Choroid plexus epithelial cell (primary cell): ENCODE measurements at regions not wholly inside any gene's neighbourhood (a gene's known extent, or its start where the extent isn't known, plus 50 kb on each side); places are given as distances from the start of the nearest gene placed in this dataset.
A peak's percentile ranks its signal among the peaks of the same experiment; 100 is the strongest.

Experiments used
- DNase-seq: peaks from one replicate; pipeline ENCODE4 v3.0.0-alpha.2; 2010; ENCODE audit warnings: low read depth
- H3K4me3 ChIP-seq: 2 replicates; pipeline ENCODE4 v1.5.1; 2011; ENCODE audit warnings: low read depth, mild to moderate bottlenecking, control low read depth, low read length, moderate library complexity
- TF ChIP-seq, protein P1 (sequence below): conservative IDR thresholded peaks from 2 replicates; pipeline ENCODE4 v1.5.1; 2011; ENCODE audit warnings: low read depth, mild to moderate bottlenecking, control low read depth, inconsistent platforms, low read length, moderate library complexity

DNA sequence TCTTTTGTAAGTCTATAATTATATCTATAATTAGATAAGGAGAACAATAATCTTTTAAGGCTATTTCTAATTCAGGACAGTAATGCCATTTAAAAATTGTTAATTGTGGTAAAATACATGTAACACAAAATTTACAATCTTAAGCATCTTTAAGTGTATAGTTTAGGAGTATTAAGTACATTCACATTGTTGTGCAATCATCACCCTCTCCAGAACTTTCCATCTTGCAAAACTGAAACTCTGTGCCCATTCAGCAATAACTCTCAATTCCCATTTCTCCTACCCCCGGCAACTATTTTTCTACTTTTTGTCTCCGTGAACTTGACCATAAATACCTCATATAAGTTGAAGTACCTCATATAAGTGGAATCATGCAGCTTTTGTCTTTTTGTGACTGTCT lies 93.9 kb upstream of the KCNA3 start:
- no peak for DNase-seq
- H3K4me3 ChIP-seq = no peak overlapping the region
- TF ChIP-seq, protein P1, sequence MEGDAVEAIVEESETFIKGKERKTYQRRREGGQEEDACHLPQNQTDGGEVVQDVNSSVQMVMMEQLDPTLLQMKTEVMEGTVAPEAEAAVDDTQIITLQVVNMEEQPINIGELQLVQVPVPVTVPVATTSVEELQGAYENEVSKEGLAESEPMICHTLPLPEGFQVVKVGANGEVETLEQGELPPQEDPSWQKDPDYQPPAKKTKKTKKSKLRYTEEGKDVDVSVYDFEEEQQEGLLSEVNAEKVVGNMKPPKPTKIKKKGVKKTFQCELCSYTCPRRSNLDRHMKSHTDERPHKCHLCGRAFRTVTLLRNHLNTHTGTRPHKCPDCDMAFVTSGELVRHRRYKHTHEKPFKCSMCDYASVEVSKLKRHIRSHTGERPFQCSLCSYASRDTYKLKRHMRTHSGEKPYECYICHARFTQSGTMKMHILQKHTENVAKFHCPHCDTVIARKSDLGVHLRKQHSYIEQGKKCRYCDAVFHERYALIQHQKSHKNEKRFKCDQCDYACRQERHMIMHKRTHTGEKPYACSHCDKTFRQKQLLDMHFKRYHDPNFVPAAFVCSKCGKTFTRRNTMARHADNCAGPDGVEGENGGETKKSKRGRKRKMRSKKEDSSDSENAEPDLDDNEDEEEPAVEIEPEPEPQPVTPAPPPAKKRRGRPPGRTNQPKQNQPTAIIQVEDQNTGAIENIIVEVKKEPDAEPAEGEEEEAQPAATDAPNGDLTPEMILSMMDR = no peak

DNA sequence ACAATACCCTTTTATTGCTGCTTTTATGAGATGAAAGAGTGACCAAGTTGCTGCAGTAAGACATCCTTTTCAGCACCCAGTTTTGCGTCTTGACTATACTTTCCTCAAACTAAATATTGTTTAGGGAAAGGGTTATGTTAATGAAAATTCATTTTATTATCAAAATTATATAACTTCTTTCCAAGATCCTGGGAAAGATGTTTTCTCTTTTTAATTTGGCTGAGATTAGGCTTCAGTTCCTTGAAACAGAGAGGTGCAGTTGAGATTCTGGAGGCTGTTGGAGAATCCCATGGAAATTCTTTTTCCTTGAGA lies 91.6 kb upstream of the KCNA3 start:
- DNase-seq = no peak
- TF ChIP-seq, protein P1 = no peak

DNA sequence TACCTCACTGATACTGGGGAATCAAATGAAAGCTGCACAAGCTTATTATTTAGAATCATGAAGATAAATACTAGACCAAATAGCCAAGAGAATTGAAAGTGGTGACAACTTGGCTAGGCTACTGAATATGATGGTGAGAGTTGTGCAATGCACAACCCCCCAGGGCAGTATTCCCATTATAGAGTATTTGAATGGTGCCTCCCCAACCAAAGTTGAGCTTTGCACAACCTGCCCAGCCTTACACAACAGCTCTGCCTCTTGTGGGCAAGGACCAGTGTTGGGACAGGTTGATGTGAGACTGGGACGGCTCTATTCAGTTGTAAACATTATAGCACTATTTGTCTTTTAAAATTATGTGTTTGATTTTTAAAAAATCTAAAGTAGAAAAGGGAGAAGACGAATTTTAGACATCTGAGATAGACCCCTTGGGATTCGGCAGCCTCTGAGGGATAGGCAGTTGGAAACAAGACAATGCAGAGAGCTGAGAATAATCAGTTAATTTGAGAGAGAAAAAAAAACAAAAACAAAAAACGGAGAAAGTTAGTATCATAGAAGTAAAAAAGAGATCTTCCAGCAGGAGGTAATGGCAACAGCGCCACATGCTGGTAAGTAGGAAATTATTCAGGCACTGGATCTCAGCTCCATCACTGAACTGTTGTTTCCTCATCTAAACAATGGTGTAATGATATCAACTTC lies 91.0 kb upstream of the KCNA3 start:
- TF ChIP-seq, protein P1 = peak; percentile 83

More for the DNA sequence above, 91.6 kb upstream of the KCNA3 start:
- no peak overlapping the region for H3K4me3 ChIP-seq

DNA sequence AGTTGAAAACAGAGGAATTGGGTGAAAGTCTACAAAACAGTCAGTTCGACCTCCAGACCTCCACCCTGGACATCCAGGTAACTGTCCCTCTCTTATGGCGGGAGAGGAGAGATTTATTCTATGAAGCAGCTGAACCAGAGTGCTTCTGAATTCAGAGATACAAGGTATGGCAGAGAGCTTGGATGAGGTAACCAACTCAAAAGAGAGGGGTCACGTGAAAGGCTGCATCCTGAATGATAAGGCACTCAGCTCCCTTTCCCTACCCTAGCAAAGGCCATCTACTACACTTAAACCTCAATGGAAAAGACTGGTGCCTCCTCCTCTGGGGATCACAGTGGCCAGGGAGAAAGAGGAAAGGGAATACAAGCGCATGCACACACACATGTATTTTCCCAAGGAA lies 88.4 kb upstream of the KCNA3 start:
- no peak overlapping the region for H3K4me3 ChIP-seq
- DNase-seq = no peak
- TF ChIP-seq, protein P1 = no peak

More for the DNA sequence above, 91.0 kb upstream of the KCNA3 start:
- H3K4me3 ChIP-seq = no peak overlapping the region
- peak; percentile 75 for DNase-seq

DNA sequence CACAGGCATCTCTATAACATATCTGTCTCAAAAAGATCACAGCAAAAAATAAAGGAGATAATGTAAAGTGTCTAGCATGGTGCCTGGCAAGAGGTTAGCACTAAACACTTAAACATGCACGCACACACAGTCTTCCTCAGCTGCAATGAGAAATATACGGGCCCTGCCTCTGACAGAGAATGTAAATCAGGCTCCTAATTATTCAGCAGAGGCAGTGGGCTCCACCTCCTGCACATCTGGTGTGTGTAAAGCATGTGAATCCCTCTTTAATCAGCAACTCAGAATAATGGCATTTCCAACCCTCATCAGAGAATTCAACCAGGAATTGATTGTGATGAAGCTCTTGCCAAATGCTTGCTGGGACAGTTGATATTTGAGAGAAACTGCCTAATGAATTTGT lies 85.6 kb upstream of the KCNA3 start:
- DNase-seq = no peak
- TF ChIP-seq, protein P1 = no peak
- H3K4me3 ChIP-seq = no peak overlapping the region

DNA sequence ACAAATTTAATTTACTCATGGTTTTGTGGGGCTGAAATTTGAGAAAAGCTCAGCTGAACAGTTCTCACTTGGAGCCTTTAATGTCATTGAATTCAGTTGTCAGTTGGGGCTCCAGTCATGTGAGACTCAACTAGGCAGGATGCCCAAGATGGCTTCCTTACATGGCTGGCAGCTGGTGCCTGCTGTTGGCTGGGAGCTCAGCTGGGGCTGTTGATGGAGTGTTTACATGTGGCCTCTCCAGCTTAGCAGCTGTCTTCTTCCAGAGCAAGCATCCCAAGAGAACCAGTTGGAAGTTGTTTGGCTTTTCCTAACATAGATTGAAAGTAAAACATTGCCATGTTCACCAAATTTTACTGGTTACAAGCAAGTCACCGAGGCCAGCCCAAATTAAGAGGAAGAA lies 81.8 kb upstream of the KCNA3 start:
- H3K4me3 ChIP-seq = no peak overlapping the region
- no peak for DNase-seq
- TF ChIP-seq, protein P1 = no peak

GRCh38 chr1:110752941-110753725 lies 78.4 kb upstream of the KCNA3 start:
- TF ChIP-seq, protein P1 = no peak
- H3K4me3 ChIP-seq = no peak overlapping the region
- DNase-seq = no peak
